Glutamatergic neuron (in vitro differentiated cells): ENCODE measurements at regions not wholly inside any gene's neighbourhood (a gene's known extent, or its start where the extent isn't known, plus 50 kb on each side); places are given as distances from the start of the nearest gene placed in this dataset.

Experiments used
- DNase-seq: peaks from one replicate; pipeline ENCODE4 v3.0.0; 2022
- H3K27ac Mint-ChIP-seq: one replicate; pipeline ENCODE4 v1.8.0; 2020; ENCODE audit warnings: mild to moderate bottlenecking, mixed read lengths, inconsistent platforms; ENCODE audit not compliant: unreplicated experiment
- H3K27me3 Mint-ChIP-seq: one replicate; pipeline ENCODE4 v1.8.0; 2020; ENCODE audit warnings: mild to moderate bottlenecking, moderate library complexity, mixed read lengths, inconsistent platforms; ENCODE audit not compliant: unreplicated experiment
- H3K36me3 Mint-ChIP-seq: one replicate; pipeline ENCODE4 v1.8.0; 2020; ENCODE audit warnings: mild to moderate bottlenecking, mixed read lengths, inconsistent platforms; ENCODE audit not compliant: unreplicated experiment
- H3K4me1 Mint-ChIP-seq: one replicate; pipeline ENCODE4 v1.8.0; 2020; ENCODE audit warnings: mild to moderate bottlenecking, low read depth, mixed read lengths, inconsistent platforms; ENCODE audit not compliant: unreplicated experiment
- H3K4me3 Mint-ChIP-seq: one replicate; pipeline ENCODE4 v1.8.0; 2020; ENCODE audit warnings: mild to moderate bottlenecking, mixed read lengths, inconsistent platforms; ENCODE audit not compliant: unreplicated experiment
- H3K9me3 Mint-ChIP-seq: one replicate; pipeline ENCODE4 v1.8.0; 2020; ENCODE audit warnings: mild to moderate bottlenecking, moderate library complexity, mixed read lengths, inconsistent platforms; ENCODE audit not compliant: unreplicated experiment
- CTCF ChIP-seq: fragments of 200-600 bp; sonication (generic); IDR thresholded peaks from one replicate; pipeline ENCODE4 v1.5.0; 2021; ENCODE audit not compliant: partially characterized antibody, unreplicated experiment

- no peak overlapping the region for H3K27ac Mint-ChIP-seq
- no peaks in the 10 kb centered on the region for H3K36me3 Mint-ChIP-seq
- H3K9me3 Mint-ChIP-seq, result no peaks in the 10 kb centered on the region
- peaks cover 2% of the 10 kb centered on the region for H3K27me3 Mint-ChIP-seq
- peaks cover 5% of the 10 kb centered on the region for H3K4me1 Mint-ChIP-seq
- no peak for DNase-seq
- TF ChIP-seq CTCF, result no peak
- H3K4me3 Mint-ChIP-seq, result no peak overlapping the region
These were observed 133.3 kb upstream of the RAI2 start for GRCh38 chrX:17994429-17994828.

DNA sequence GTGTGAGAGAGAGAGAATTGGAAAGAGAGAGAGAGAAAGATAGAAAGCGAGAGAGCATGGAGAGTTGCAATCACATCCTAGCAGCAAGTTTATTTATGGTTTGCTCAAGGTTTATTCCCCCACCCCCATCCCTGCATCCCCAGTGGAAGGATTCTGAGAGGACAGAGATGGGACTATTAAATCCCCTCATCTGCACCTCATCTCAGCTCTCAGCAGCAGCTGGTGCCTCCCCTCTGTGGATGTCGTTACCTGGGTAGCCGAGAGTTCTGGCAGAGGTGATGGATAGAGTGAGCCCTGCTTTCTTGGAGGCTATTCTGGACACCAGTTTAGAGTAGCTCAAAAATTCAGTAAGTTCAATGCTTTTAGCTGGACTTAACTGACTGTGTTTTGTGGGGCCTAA is 132.0 kb upstream of the RAI2 start:
- no peak for DNase-seq
- peaks cover 5% of the 10 kb centered on the region for H3K4me1 Mint-ChIP-seq

DNA sequence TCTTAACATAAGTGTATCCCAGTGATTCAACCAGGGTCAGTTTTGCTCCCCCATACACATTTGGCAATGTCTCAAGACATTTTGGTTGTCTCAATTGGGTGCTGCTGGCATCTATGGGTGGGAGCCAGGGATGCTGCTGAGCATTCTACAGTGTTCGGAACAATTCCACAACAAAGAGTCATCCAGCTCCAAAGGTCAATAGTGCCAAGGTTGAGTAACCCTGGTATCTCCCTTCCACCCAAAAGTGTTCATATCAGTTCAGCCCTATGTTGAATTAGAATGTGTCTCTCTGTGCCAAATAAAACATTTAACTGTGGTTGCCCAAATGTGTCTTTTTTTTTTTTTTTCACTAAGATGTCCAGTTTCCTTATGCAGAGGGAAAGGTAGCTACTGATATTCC is 129.4 kb upstream of the RAI2 start:
- peaks cover 2% of the 10 kb centered on the region for H3K27me3 Mint-ChIP-seq
- no peak for DNase-seq
- no peak for TF ChIP-seq CTCF
- peaks cover 4% of the 10 kb centered on the region for H3K4me1 Mint-ChIP-seq
- H3K27ac Mint-ChIP-seq, result no peak overlapping the region
- no peaks in the 10 kb centered on the region for H3K9me3 Mint-ChIP-seq
- H3K4me3 Mint-ChIP-seq, result no peak overlapping the region
- no peaks in the 10 kb centered on the region for H3K36me3 Mint-ChIP-seq

More for the DNA sequence above, 132.0 kb upstream of the RAI2 start:
- Mint-ChIP-seq H3K9me3 (no peaks in the 10 kb centered on the region), H3K36me3 (no peaks in the 10 kb centered on the region), H3K27ac (no peak overlapping the region), H3K27me3 (peaks cover 2% of the 10 kb centered on the region), H3K4me3 (no peak overlapping the region)
- no peak for TF ChIP-seq CTCF

DNA sequence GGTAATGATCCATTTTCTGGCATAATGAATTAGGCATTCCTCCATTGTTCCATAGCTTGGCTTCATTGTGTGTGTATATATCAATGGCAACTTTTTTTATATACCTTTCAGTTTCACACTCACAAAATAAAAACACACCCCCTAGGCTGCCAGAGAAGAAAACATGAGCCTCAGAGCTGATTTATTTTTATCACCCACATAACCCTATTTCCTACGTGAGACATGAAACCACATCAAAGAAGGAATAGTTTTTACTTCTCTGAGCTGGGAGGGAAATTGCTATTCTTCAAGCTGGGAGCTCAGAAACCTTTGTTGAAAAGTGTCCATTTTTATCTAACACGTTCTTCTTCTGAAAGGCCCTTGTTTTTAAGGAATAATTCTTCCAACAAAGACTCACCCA is 126.7 kb upstream of the RAI2 start:
- TF ChIP-seq CTCF, result no peak
- H3K4me1 Mint-ChIP-seq, result no peaks in the 10 kb centered on the region
- H3K27me3 Mint-ChIP-seq, result peaks cover 3% of the 10 kb centered on the region
- H3K36me3 Mint-ChIP-seq, result no peaks in the 10 kb centered on the region
- DNase-seq, result no peak
- H3K4me3 Mint-ChIP-seq, result no peak overlapping the region
- no peaks in the 10 kb centered on the region for H3K9me3 Mint-ChIP-seq
- H3K27ac Mint-ChIP-seq, result no peak overlapping the region

- no peak for DNase-seq
- Mint-ChIP-seq H3K4me3 (no peak overlapping the region), H3K27me3 (peaks cover 1% of the 10 kb centered on the region), H3K27ac (no peak overlapping the region), H3K4me1 (no peaks in the 10 kb centered on the region), H3K36me3 (no peaks in the 10 kb centered on the region), H3K9me3 (no peaks in the 10 kb centered on the region)
- no peak for TF ChIP-seq CTCF
These were observed 125.9 kb upstream of the RAI2 start for GRCh38 chrX:17986977-17987376.
